ENCODE measurements at regions not wholly inside any gene's neighbourhood (a gene's known extent, or its start where the extent isn't known, plus 50 kb on each side); places are given as distances from the start of the nearest gene placed in this dataset.

DNA sequence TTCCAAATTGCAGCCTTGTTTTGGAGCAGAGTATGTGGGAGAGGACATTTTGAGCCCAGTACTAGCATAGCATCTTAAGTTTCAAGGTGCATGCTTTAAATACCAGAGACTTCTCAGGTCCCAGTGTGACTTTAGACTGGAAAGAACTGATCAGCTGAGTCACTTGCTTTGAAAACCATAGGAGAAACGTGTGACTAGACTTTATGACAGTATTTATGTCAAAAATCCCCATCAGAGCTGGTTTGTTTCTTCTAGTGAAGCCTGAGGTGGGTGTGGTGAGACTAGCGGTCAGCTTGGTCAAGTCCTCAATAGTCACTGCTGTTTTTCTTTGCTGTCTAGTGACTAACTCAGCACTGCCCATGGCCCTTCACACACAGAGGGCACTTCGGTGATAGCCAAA lies 724.2 kb downstream of the GATA3 start:
- TF ChIP-seq EP300 (IDR thresholded peaks at IDR 0.05) = no peak
- TF ChIP-seq TP53 (CRISPR knock-in tag; IDR thresholded peaks at IDR 0.05) = no peak
- TF ChIP-seq, protein P1, sequence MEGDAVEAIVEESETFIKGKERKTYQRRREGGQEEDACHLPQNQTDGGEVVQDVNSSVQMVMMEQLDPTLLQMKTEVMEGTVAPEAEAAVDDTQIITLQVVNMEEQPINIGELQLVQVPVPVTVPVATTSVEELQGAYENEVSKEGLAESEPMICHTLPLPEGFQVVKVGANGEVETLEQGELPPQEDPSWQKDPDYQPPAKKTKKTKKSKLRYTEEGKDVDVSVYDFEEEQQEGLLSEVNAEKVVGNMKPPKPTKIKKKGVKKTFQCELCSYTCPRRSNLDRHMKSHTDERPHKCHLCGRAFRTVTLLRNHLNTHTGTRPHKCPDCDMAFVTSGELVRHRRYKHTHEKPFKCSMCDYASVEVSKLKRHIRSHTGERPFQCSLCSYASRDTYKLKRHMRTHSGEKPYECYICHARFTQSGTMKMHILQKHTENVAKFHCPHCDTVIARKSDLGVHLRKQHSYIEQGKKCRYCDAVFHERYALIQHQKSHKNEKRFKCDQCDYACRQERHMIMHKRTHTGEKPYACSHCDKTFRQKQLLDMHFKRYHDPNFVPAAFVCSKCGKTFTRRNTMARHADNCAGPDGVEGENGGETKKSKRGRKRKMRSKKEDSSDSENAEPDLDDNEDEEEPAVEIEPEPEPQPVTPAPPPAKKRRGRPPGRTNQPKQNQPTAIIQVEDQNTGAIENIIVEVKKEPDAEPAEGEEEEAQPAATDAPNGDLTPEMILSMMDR (IDR thresholded peaks at IDR 0.05) = no peak
